Progenitor cell of endocrine pancreas (in vitro differentiated cells): ENCODE measurements at regions not wholly inside any gene's neighbourhood (a gene's known extent, or its start where the extent isn't known, plus 50 kb on each side); places are given as distances from the start of the nearest gene placed in this dataset.

Experiments used
- DNase-seq: peaks from one replicate; pipeline ENCODE4 v3.0.0; 2021; ENCODE audit warnings: low spot score; ENCODE audit not compliant: unreplicated experiment
- H3K27ac Mint-ChIP-seq: 2 replicates; pipeline ENCODE4 v1.8.0; 2021; ENCODE audit warnings: mild to moderate bottlenecking, moderate library complexity, mixed read lengths
- H3K27me3 Mint-ChIP-seq: 2 replicates; pipeline ENCODE4 v1.8.0; 2021; ENCODE audit warnings: mixed read lengths
- H3K36me3 Mint-ChIP-seq: 2 replicates; pipeline ENCODE4 v1.8.0; 2022; ENCODE audit warnings: mixed read lengths; ENCODE audit not compliant: insufficient read depth
- H3K4me1 Mint-ChIP-seq: 2 replicates; pipeline ENCODE4 v1.8.0; 2021; ENCODE audit warnings: low read depth, mixed read lengths
- H3K4me3 Mint-ChIP-seq: 2 replicates; pipeline ENCODE4 v1.8.0; 2021; ENCODE audit warnings: low read depth, mild to moderate bottlenecking, moderate library complexity, mixed read lengths
- H3K9me3 Mint-ChIP-seq: 2 replicates; pipeline ENCODE4 v1.8.0; 2021; ENCODE audit warnings: low read depth, mixed read lengths
- CTCF ChIP-seq: fragments of 200-600 bp; sonication (generic); IDR thresholded peaks from one replicate; pipeline ENCODE4 v1.5.0; 2021; ENCODE audit warnings: antibody characterized with exemption, mild to moderate bottlenecking; ENCODE audit not compliant: unreplicated experiment

- Mint-ChIP-seq H3K9me3 (no peaks in the 10 kb centered on the region), H3K27ac (no peak overlapping the region), H3K27me3 (peaks cover 4% of the 10 kb centered on the region), H3K4me3 (no peak overlapping the region), H3K4me1 (peaks cover 6% of the 10 kb centered on the region), H3K36me3 (no peaks in the 10 kb centered on the region)
- TF ChIP-seq CTCF: no peak
- no peak for DNase-seq
Measured at GRCh38 chr2:216557413-216557812, 58.8 kb downstream of the RPL37A start.

- TF ChIP-seq CTCF: no peak
- H3K4me3 Mint-ChIP-seq: no peak overlapping the region
- H3K4me1 Mint-ChIP-seq: peaks cover 6% of the 10 kb centered on the region
- peaks cover 8% of the 10 kb centered on the region for H3K27me3 Mint-ChIP-seq
- no peak overlapping the region for H3K27ac Mint-ChIP-seq
- no peaks in the 10 kb centered on the region for H3K36me3 Mint-ChIP-seq
- no peaks in the 10 kb centered on the region for H3K9me3 Mint-ChIP-seq
- DNase-seq: no peak
Measured at GRCh38 chr2:216557820-216558219, 59.2 kb downstream of the RPL37A start.

- H3K4me3 Mint-ChIP-seq: no peak overlapping the region
- H3K27me3 Mint-ChIP-seq: peaks cover 8% of the 10 kb centered on the region
- no peak overlapping the region for H3K27ac Mint-ChIP-seq
- TF ChIP-seq CTCF: no peak
- no peak for DNase-seq
- H3K9me3 Mint-ChIP-seq: no peaks in the 10 kb centered on the region
- H3K4me1 Mint-ChIP-seq: peaks cover 1% of the 10 kb centered on the region
- H3K36me3 Mint-ChIP-seq: no peaks in the 10 kb centered on the region
Measured at GRCh38 chr2:216559625-216560156, 61.0 kb downstream of the RPL37A start.

- Mint-ChIP-seq H3K4me3 (no peak overlapping the region), H3K27me3 (peaks cover 8% of the 10 kb centered on the region), H3K27ac (no peak overlapping the region), H3K9me3 (no peaks in the 10 kb centered on the region), H3K4me1 (peaks cover 3% of the 10 kb centered on the region), H3K36me3 (no peaks in the 10 kb centered on the region)
- no peak for DNase-seq
- TF ChIP-seq CTCF: no peak
Measured at GRCh38 chr2:216560838-216561270, 62.2 kb downstream of the RPL37A start.

- H3K4me1 Mint-ChIP-seq: peaks cover 1% of the 10 kb centered on the region
Measured at GRCh38 chr2:216562696-216563435, 64.2 kb downstream of the RPL37A start.

More at GRCh38 chr2:216562696-216563435, 64.2 kb downstream of the RPL37A start:
- Mint-ChIP-seq H3K9me3 (no peaks in the 10 kb centered on the region), H3K4me3 (no peak overlapping the region), H3K27me3 (peaks cover 8% of the 10 kb centered on the region), H3K27ac (no peak overlapping the region), H3K36me3 (no peaks in the 10 kb centered on the region)
- DNase-seq: no peak
- TF ChIP-seq CTCF: no peak
